GM12878 (cell line): ENCODE measurements at regions not wholly inside any gene's neighbourhood (a gene's known extent, or its start where the extent isn't known, plus 50 kb on each side); places are given as distances from the start of the nearest gene placed in this dataset.

Experiments used
- ATAC-seq: fragments of 200-7000 bp; cut with Tn5 transposase; 3 replicates; pipeline ENCODE4 v1.9.1; 2020; ENCODE audit warnings: mild to moderate bottlenecking, moderate library complexity
- BruUV-seq: library from RNA; stranded (reverse); fragments of 400-500 nt; replicated peaks from 2 replicates; lab custom pipeline; 2021; lab: Mats Ljungman, UMichigan
- CTCF ChIA-PET: fragments of 300-600 bp; sonication (Branson Sonifier 250); formaldehyde crosslinking; extraction: SDS; loops from one replicate; lab custom pipeline; 2021; ENCODE audit warnings: inconsistent platforms; lab: Yijun Ruan, JAX
- POLR2A ChIA-PET: fragments of 350-600 bp; formaldehyde crosslinking; extraction: SDS; loops from one replicate; lab custom pipeline; 2021; ENCODE audit warnings: inconsistent platforms; lab: Charles Lee
- RAD21 ChIA-PET: fragments of 300-600 bp; sonication (Branson Sonifier 250); formaldehyde crosslinking; loops from one replicate; lab custom pipeline; 2023; ENCODE audit warnings: antibody characterized with exemption; ENCODE audit not compliant: unreplicated experiment; lab: Charles Lee
- SMC1A ChIA-PET: fragments of 300-600 bp; sonication (Branson Sonifier 250); formaldehyde crosslinking; loops from one replicate; lab custom pipeline; 2023; ENCODE audit not compliant: unreplicated experiment, uncharacterized antibody; lab: Charles Lee
- DNase-seq: peaks from one replicate; pipeline ENCODE4 v3.0.0-alpha.2; 2011; ENCODE audit warnings: low read depth, low spot score
- FAIRE-seq: peaks from 3 replicates; lab custom pipeline; 2011; peaks lifted over from hg19 to GRCh38; lab: Jason Lieb, UNC
- H2AFZ ChIP-seq: 2 replicates; pipeline ENCODE4 v1.6.0; 2011; ENCODE audit warnings: low read depth, low read length, control low read depth; ENCODE audit not compliant: control insufficient read depth
- H3K27ac ChIP-seq: 2 replicates; pipeline ENCODE4 v1.5.1; 2011; ENCODE audit warnings: control low read depth; ENCODE audit not compliant: control insufficient read depth, insufficient read depth
- H3K27me3 ChIP-seq, 2 experiments: replicated peaks in 1 of 2; 2 replicates each; pipeline versions ENCODE4 v1.6.0 to v1.6.1; 2011; ENCODE audit warnings: low read length in 1 of 2; ENCODE audit not compliant: control insufficient read depth in 2 of 2, insufficient read depth in 2 of 2
- H3K36me3 ChIP-seq, 2 experiments: 2 replicates each; pipeline ENCODE4 v1.5.1; 2011; ENCODE audit warnings: low read length in 1 of 2; ENCODE audit not compliant: control insufficient read depth in 2 of 2, insufficient read depth in 2 of 2
- H3K4me1 ChIP-seq: 2 replicates; pipeline ENCODE4 v1.6.1; 2011; ENCODE audit warnings: mild to moderate bottlenecking, low read length, moderate library complexity, mixed read lengths; ENCODE audit not compliant: control insufficient read depth, insufficient read depth
- H3K4me2 ChIP-seq: 2 replicates; pipeline ENCODE4 v1.6.0; 2011; ENCODE audit warnings: control low read depth; ENCODE audit not compliant: control insufficient read depth, insufficient read depth
- H3K4me3 ChIP-seq: fragments of 200-600 bp; sonication (generic); 2 replicates; pipeline ENCODE4 v1.5.1; 2016
- H3K79me2 ChIP-seq: 2 replicates; pipeline ENCODE4 v1.6.0; 2011; ENCODE audit warnings: low read length; ENCODE audit not compliant: control insufficient read depth, insufficient read depth
- H3K9ac ChIP-seq: 2 replicates; pipeline ENCODE4 v1.8.0; 2011; ENCODE audit warnings: low read length, control low read depth, mixed read lengths; ENCODE audit not compliant: control insufficient read depth, insufficient read depth
- H3K9me3 ChIP-seq: replicated peaks from 3 replicates; pipeline ENCODE4 v1.5.1; 2011; ENCODE audit warnings: mild to moderate bottlenecking, low read length; ENCODE audit not compliant: control insufficient read depth, insufficient read depth
- H4K20me1 ChIP-seq: 2 replicates; pipeline ENCODE4 v1.6.0; 2011; ENCODE audit not compliant: control insufficient read depth, insufficient read depth
- ATF7 ChIP-seq: fragments of 450-650 bp; IDR thresholded peaks from 2 replicates; pipeline ENCODE4 v1.6.1; 2016; ENCODE audit warnings: low read depth, mild to moderate bottlenecking
- CBX5 ChIP-seq: sonication (generic); IDR thresholded peaks from 2 replicates; pipeline ENCODE4 v1.6.1; 2016; ENCODE audit warnings: low read depth, moderate library complexity, mild to moderate bottlenecking, inconsistent platforms
- ETV6 ChIP-seq, 2 experiments: fragments of 450-650 bp in 1 of 2; IDR thresholded peaks in 1 of 2; conservative IDR thresholded peaks in 1 of 2; 2 replicates each; pipeline ENCODE4 v1.6.1; 2014; ENCODE audit warnings: antibody characterized with exemption in 1 of 2, borderline replicate concordance in 1 of 2, low read depth in 1 of 2, mild to moderate bottlenecking in 1 of 2, moderate library complexity in 1 of 2
- HDGF ChIP-seq: fragments of 450-650 bp; IDR thresholded peaks from 2 replicates; pipeline ENCODE4 v1.6.1; 2016; ENCODE audit warnings: antibody characterized with exemption
- IKZF1 ChIP-seq: fragments of 450-650 bp; conservative IDR thresholded peaks from 2 replicates; pipeline ENCODE4 v1.6.1; 2017; ENCODE audit warnings: antibody characterized with exemption, mild to moderate bottlenecking
- KDM1A ChIP-seq: fragments of 200-600 bp; sonication (generic); IDR thresholded peaks from 2 replicates; pipeline ENCODE4 v1.6.1; 2016; ENCODE audit warnings: borderline replicate concordance
- NBN ChIP-seq: fragments of 450-650 bp; IDR thresholded peaks from 2 replicates; pipeline ENCODE4 v1.6.1; 2016
- POLR2AphosphoS5 ChIP-seq: IDR thresholded peaks from 2 replicates; pipeline ENCODE4 v1.6.1; 2011; ENCODE audit warnings: mild to moderate bottlenecking, low read length, inconsistent platforms
- RCOR1 ChIP-seq: conservative IDR thresholded peaks from 2 replicates; pipeline ENCODE4 v1.6.1; 2012; ENCODE audit warnings: low read depth, low read length, improper control_type of control experiment
- RUNX3 ChIP-seq: IDR thresholded peaks from 2 replicates; pipeline ENCODE4 v1.6.1; 2012; ENCODE audit warnings: low read length, inconsistent platforms
- TAF1 ChIP-seq: IDR thresholded peaks from 2 replicates; pipeline ENCODE4 v1.6.1; 2011; ENCODE audit warnings: mild to moderate bottlenecking, low read depth, low read length, borderline replicate concordance
- TARDBP ChIP-seq: IDR thresholded peaks from 2 replicates; pipeline ENCODE4 v1.6.1; 2016; ENCODE audit warnings: borderline replicate concordance
- TCF12 ChIP-seq: IDR thresholded peaks from 2 replicates; pipeline ENCODE4 v1.6.1; 2011; ENCODE audit warnings: low read depth, mild to moderate bottlenecking, low read length
- ZBED1 ChIP-seq: IDR thresholded peaks from 2 replicates; pipeline ENCODE4 v1.6.1; 2016; ENCODE audit warnings: borderline replicate concordance
- WGBS: methylation state at CpG from one replicate; pipeline ENCODE4 v1.1.6; 2016; ENCODE audit warnings: low lambda C conversion rate; ENCODE audit not compliant: insufficient replicate concordance, insufficient coverage; ENCODE audit errors: missing lambda C conversion rate; 5-methylcytosine and 5-hydroxymethylcytosine counted together
- in situ Hi-C: fragments of 300-500 bp; cut with MboI; formaldehyde crosslinking; loops from 9 replicates; pipeline ENCODE4 v1.14.3; 2018; ENCODE audit warnings: mixed read lengths
- intact Hi-C: fragments of 100-400 bp; cut with micrococcal nuclease; formaldehyde crosslinking; loops from one replicate; pipeline ENCODE4 v1.14.2; 2022; ENCODE audit not compliant: unreplicated experiment
- TF ChIP-seq, protein P1 (sequence below): IDR thresholded peaks from 2 replicates; pipeline ENCODE4 v1.6.1; 2011; ENCODE audit warnings: borderline replicate concordance, low read depth, mild to moderate bottlenecking, moderate library complexity, mixed read lengths, low read length; ENCODE audit not compliant: insufficient read depth; ENCODE audit errors: extremely low read length
- TF ChIP-seq, protein P2 (sequence below): IDR thresholded peaks from 2 replicates; pipeline ENCODE4 v1.6.1; 2012; ENCODE audit warnings: low read depth, low read length, improper control_type of control experiment

- Histone ChIP-seq H3K27me3 (no peaks in the 10 kb centered on the region), H3K4me1 (peaks cover 4% of the 10 kb centered on the region), H2AFZ (no peak overlapping the region), H4K20me1 (no peaks in the 10 kb centered on the region), H3K9me3 (no peaks in the 10 kb centered on the region; the same call in 2 of the 3 replicates), H3K27ac (no peak overlapping the region), H3K4me3 (no peak overlapping the region), H3K9ac (no peak overlapping the region), H3K36me3 (no peaks in the 10 kb centered on the region), H3K79me2 (no peaks in the 10 kb centered on the region), H3K4me2 (no peak overlapping the region)
- ATAC-seq, result no peak
- TF ChIP-seq TAF1, result no peak
- FAIRE-seq, result no peak
- no peak for DNase-seq
- RAD21 ChIA-PET, result no interaction called here
- BruUV-seq, result no TSS peak
- intact Hi-C loops, result no loop called here
- in situ Hi-C loops, result no loop called here
- POLR2A ChIA-PET, result no interaction called here
- SMC1A ChIA-PET, result no interaction called here
- CTCF ChIA-PET, result interaction anchor here (1.0 kb wide), 1 partner anchor 1103 kb away, joined by 3 read pairs; no protein-coding TSS in a partner anchor
These were observed 174.0 kb downstream of the SUCNR1 start for GRCh38 chr3:152047465-152047864.

DNA sequence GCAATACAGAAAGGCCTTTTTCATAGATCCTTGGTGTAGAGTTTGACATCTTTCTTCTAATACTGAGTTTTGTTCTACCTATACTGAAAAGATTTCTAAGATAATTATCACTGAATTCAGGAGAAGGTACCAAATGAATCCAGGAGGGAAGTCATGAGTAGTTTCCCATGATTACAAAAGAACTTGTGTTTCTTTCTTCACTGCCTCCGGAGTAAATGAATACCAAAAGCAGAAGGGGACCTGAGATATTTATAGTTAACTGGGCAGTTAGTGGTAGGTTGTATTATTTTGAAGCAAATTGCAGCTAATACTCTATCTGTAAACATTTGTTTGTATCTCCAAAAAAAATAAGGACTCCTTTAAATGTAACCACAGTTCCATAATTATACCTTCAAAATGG lies 175.4 kb downstream of the SUCNR1 start:
- no peak overlapping the region for H3K4me2 ChIP-seq
- intact Hi-C loops (no loop called here), in situ Hi-C loops (no loop called here)
- no peak overlapping the region for H3K27ac ChIP-seq
- 47% methylated on average over 1 of the region's 1 CpG for whole genome bisulfite sequencing
- no peaks in the 10 kb centered on the region for H3K27me3 ChIP-seq
- ATAC-seq (no peak), DNase-seq (no peak), FAIRE-seq (no peak)
- no peaks in the 10 kb centered on the region for H3K36me3 ChIP-seq
- H4K20me1 ChIP-seq, result no peaks in the 10 kb centered on the region
- no peak overlapping the region for H3K9ac ChIP-seq
- H3K9me3 ChIP-seq, result no peaks in the 10 kb centered on the region; the same call in 2 of the 3 replicates
- BruUV-seq, result no TSS peak
- SMC1A ChIA-PET, result interaction anchor here (0.6 to 1.5 kb wide), 2 partner anchors 424 to 821 kb away, joined by 3 to 4 read pairs; no protein-coding TSS in a partner anchor
- no peaks in the 10 kb centered on the region for H3K79me2 ChIP-seq
- no peak overlapping the region for H3K4me3 ChIP-seq
- no peak overlapping the region for H2AFZ ChIP-seq
- H3K4me1 ChIP-seq, result peaks cover 4% of the 10 kb centered on the region
- POLR2A ChIA-PET, result no interaction called here
- RAD21 ChIA-PET, result no interaction called here
- CTCF ChIA-PET, result no interaction called here
- TF ChIP-seq, protein P1, sequence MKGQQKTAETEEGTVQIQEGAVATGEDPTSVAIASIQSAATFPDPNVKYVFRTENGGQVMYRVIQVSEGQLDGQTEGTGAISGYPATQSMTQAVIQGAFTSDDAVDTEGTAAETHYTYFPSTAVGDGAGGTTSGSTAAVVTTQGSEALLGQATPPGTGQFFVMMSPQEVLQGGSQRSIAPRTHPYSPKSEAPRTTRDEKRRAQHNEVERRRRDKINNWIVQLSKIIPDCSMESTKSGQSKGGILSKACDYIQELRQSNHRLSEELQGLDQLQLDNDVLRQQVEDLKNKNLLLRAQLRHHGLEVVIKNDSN, result no peak
- TF ChIP-seq RUNX3 (no peak), CBX5 (no peak), NBN (no peak), ETV6 (conservative IDR thresholded peaks at IDR 0.05 in 1 of 2, IDR thresholded peaks at IDR 0.05 in 1 of 2; ENCODE audit: borderline replicate concordance in 1 of 2, low read depth in 1 of 2) (no peak), ATF7 (no peak), HDGF (no peak), KDM1A (no peak), TCF12 (no peak), TARDBP (no peak), ZBED1 (no peak), POLR2AphosphoS5 (no peak), RCOR1 (no peak), IKZF1 (no peak)
- TF ChIP-seq, protein P2, sequence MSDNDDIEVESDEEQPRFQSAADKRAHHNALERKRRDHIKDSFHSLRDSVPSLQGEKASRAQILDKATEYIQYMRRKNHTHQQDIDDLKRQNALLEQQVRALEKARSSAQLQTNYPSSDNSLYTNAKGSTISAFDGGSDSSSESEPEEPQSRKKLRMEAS, result no peak
